GM13977 (cell line): ENCODE measurements at regions not wholly inside any gene's neighbourhood (a gene's known extent, or its start where the extent isn't known, plus 50 kb on each side); places are given as distances from the start of the nearest gene placed in this dataset.

Experiments
- DNase-seq: peaks from one replicate; pipeline ENCODE4 v3.0.0; 2012; ENCODE audit warnings: low spot score
- CTCF ChIP-seq: IDR thresholded peaks from 2 replicates; pipeline ENCODE4 v1.5.1; 2012; ENCODE audit warnings: mild to moderate bottlenecking, control low read depth; ENCODE audit not compliant: insufficient read depth; ENCODE audit errors: extremely low read depth, missing control alignments
- in situ Hi-C: fragments of 300-500 bp; cut with MboI; formaldehyde crosslinking; loops from one replicate; pipeline ENCODE4 v1.12.0; 2022; ENCODE audit warnings: low sequenced_read_pairs, low pct_unique_long_range_greater_than_20kb, mixed read lengths, inconsistent platforms; ENCODE audit not compliant: unreplicated experiment

GRCh38 chr1:239993366-239993765, 98.3 kb upstream of the FMN2 start:
- in situ Hi-C loops, result no loop called here
- no peak for DNase-seq
- no peak for TF ChIP-seq CTCF

GRCh38 chr1:239995281-239995680, 96.4 kb upstream of the FMN2 start:
- TF ChIP-seq CTCF, result no peak
- in situ Hi-C loops, result no loop called here
- DNase-seq, result no peak

- in situ Hi-C loops, result no loop called here
- no peak for TF ChIP-seq CTCF
- DNase-seq, result no peak
Observed at GRCh38 chr1:239997160-239997514, 94.5 kb upstream of the FMN2 start.

- DNase-seq, result no peak
Observed at GRCh38 chr1:239997515-239998311, 94.0 kb upstream of the FMN2 start.

GRCh38 chr1:239998312-239998649, 93.4 kb upstream of the FMN2 start:
- no peak for DNase-seq
- no peak for TF ChIP-seq CTCF
- in situ Hi-C loops, result no loop called here

More at GRCh38 chr1:239997515-239998311, 94.0 kb upstream of the FMN2 start:
- in situ Hi-C loops, result no loop called here
- TF ChIP-seq CTCF, result no peak

- in situ Hi-C loops, result no loop called here
- DNase-seq, result no peak
- no peak for TF ChIP-seq CTCF
Observed at GRCh38 chr1:239999170-239999569, 92.5 kb upstream of the FMN2 start.
